ENCODE measurements at regions not wholly inside any gene's neighbourhood (a gene's known extent, or its start where the extent isn't known, plus 50 kb on each side); places are given as distances from the start of the nearest gene placed in this dataset.
"Not testable (repeated sequence)": the region's sequence is repeated elsewhere in the genome, so short reads cannot be mapped to it uniquely, and the experiment has no call there.

DNA sequence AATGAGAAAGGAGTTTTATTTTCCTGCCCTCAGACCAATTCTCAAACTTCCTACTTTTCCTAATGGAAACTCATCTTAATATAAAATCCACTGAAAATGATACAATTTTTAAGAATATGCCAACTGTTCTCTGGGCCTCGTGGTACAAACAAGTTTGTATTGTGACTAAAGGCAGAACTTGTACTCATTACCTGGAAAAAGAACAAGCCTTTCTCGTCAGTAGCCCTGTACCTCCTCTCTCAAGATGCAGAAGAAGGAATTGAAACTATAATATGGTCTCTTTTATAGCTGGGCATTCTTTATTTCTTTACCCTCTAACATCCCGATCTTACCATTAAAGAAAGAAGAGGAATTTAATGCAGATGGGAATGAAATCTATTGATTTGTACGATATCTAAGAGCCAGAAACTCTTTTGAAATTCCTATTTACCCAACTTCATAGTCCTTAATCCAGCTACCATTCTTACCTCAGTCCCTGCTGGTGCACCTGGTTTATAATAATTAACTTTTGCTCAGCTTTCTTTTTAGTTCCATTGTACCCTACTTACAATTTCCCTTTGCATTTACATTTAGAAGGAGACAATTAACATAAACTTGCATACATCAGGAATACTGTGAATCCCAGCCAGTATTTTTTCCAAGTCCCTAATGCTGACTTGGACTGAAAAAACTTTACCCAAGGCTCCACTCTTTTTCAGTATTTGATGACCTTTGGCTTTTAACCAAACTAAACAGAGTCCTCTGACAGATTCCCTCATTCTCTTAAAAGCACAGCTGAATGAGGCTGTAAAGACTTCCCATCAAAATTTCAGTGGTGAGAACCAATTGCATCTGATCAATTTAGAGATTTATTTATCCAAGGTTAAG is 1162.4 kb downstream of the BRINP3 start:
- H3K4me1 ChIP-seq (ENCODE audit: control insufficient read depth in 5 of 5, insufficient read depth in 5 of 5, low read length in 5 of 5), result peaks cover 0 to 4% (median 0%) of the 10 kb centered on the region in 5 donors
- 75 to 79% methylated on average over 4 of the region's 4 CpGs for WGBS, 2 donors

DNA sequence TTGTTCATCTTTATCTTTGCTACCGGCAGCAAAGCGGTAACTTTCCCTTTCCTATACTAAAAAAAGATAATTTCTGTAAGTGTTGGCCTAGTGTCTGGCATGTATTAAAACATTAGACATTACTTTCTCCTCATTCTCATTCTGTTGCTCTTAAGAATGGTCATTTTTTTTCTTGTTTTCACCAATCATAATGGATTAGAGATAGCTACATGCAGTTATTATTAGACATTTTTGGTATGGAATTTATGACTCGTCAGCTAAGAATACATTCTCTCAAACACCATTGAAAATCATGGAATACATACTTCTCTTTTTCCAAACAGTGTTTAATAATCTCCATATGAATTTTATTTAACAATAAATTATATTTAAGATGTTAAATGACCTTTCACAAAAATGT is 1154.6 kb downstream of the BRINP3 start:
- no peak for ATAC-seq (ENCODE audit: insufficient read depth, low FRiP score)
- WGBS, 2 donors, result 84 to 86% methylated on average over 3 of the region's 3 CpGs

More for the DNA sequence above, 1162.4 kb downstream of the BRINP3 start:
- Histone ChIP-seq H3K9ac (ENCODE audit: insufficient read depth in 1 of 2, low read length in 2 of 2) (no peak overlapping the region), H3K4me3 (no peak overlapping the region), H3K36me3 (ENCODE audit: control insufficient read depth in 4 of 4, insufficient read depth in 4 of 4, low read length in 4 of 4) (no peaks in the 10 kb centered on the region), H3K9me3 (ENCODE audit: control insufficient read depth in 4 of 4, insufficient read depth in 3 of 4, low read length in 3 of 4) (no peaks in the 10 kb centered on the region), H3K27ac (ENCODE audit: low read depth in 1 of 2, low read length in 1 of 2) (no peak overlapping the region), H3K27me3 (ENCODE audit: control insufficient read depth in 3 of 3, insufficient read depth in 3 of 3, low read length in 2 of 3) (no peaks in the 10 kb centered on the region)
- ATAC-seq (ENCODE audit: insufficient read depth, low FRiP score) (no peak), DNase-seq (no peak)
- no peak for TF ChIP-seq CTCF (IDR thresholded peaks at IDR 0.05; ENCODE audit: control extremely low read depth, extremely low read depth)

DNA sequence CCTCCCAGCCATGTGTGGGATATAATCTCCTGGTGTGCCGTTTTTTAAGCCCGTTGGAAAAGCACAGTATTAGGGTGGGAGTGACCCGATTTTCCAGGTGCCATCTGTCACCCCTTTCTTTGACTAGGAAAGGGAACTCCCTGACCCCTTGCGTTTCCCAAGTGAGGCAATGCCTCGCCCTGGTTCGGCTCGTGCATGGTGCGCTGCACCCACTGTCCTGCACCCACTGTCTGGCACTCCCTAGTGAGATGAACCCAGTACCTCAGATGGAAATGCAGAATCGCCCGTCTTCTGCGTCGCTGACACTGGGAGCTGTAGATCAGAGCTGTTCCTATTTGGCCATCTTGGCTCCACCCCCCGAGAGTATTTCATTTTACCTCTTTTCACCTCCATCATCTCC is 1146.6 kb downstream of the BRINP3 start:
- 79% methylated on average over 12 to 13 of the region's 13 CpGs for WGBS, 2 donors
- not testable (repeated sequence) for H3K4me1 ChIP-seq (ENCODE audit: control insufficient read depth in 5 of 5, insufficient read depth in 5 of 5, low read length in 5 of 5); H3K27ac ChIP-seq (ENCODE audit: low read depth in 1 of 2, low read length in 1 of 2); H3K36me3 ChIP-seq (ENCODE audit: control insufficient read depth in 4 of 4, insufficient read depth in 4 of 4, low read length in 4 of 4); H3K4me3 ChIP-seq; H3K27me3 ChIP-seq (ENCODE audit: control insufficient read depth in 3 of 3, insufficient read depth in 3 of 3, low read length in 2 of 3); H3K9me3 ChIP-seq (ENCODE audit: control insufficient read depth in 4 of 4, insufficient read depth in 3 of 4, low read length in 3 of 4); H3K9ac ChIP-seq (ENCODE audit: insufficient read depth in 1 of 2, low read length in 2 of 2); ATAC-seq (ENCODE audit: insufficient read depth, low FRiP score); DNase-seq

More for the DNA sequence above, 1154.6 kb downstream of the BRINP3 start:
- Histone ChIP-seq H3K4me1 (ENCODE audit: control insufficient read depth in 5 of 5, insufficient read depth in 5 of 5, low read length in 5 of 5) (no peaks in the 10 kb centered on the region), H3K9ac (ENCODE audit: insufficient read depth in 1 of 2, low read length in 2 of 2) (no peak overlapping the region), H3K27ac (ENCODE audit: low read depth in 1 of 2, low read length in 1 of 2) (no peak overlapping the region), H3K4me3 (no peak overlapping the region), H3K9me3 (ENCODE audit: control insufficient read depth in 4 of 4, insufficient read depth in 3 of 4, low read length in 3 of 4) (no peaks in the 10 kb centered on the region), H3K36me3 (ENCODE audit: control insufficient read depth in 4 of 4, insufficient read depth in 4 of 4, low read length in 4 of 4) (no peaks in the 10 kb centered on the region), H3K27me3 (ENCODE audit: control insufficient read depth in 3 of 3, insufficient read depth in 3 of 3, low read length in 2 of 3) (no peaks in the 10 kb centered on the region)
- no peak for TF ChIP-seq CTCF (IDR thresholded peaks at IDR 0.05; ENCODE audit: control extremely low read depth, extremely low read depth)
- no peak for DNase-seq

DNA sequence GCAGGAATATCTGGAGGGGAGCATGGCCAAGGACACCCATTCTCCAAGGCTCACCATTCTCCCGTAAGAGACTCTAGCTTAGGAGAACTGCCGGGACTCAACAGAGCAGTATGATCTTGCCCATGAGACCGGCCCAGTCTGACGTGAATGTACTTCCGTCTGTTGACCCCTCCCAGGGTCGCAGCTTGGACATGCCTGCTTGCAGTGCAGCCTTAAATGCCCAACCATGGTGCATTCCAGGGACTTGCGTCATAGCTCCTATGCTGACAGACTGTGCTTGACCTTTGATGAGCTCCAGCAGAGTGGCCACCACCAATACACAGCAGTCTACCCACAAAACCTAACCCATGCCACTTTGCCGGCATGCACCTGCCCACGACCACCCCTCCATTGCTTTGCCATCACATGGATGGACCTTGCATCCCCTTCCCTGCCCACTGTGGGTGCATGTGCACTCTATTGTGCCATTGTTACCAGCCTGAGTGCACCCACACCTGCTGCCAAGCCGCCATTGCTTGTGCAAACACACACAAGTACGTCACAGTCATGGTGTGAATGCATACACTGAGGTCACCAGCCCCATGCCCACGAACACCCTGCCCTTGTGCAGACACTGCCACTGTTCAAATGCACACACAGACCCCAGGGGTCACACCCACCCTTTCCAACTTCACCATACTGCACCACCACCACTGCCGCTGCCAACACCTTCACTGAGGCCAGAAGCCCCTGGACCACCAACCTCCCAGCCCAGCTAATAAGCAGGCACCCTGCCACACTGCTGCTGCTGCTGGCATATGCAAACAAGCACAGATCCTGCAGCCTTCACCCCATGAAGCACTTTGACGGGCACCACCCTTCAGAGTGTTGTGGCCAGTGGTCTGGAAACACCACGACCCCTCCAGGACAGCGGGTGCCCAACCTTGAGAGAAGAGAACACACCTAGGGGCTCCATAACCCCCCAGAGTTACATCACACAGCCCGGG is 1141.3 kb downstream of the BRINP3 start:
- Histone ChIP-seq H3K27ac (ENCODE audit: low read depth in 1 of 2, low read length in 1 of 2) (no peak overlapping the region), H3K36me3 (ENCODE audit: control insufficient read depth in 4 of 4, insufficient read depth in 4 of 4, low read length in 4 of 4) (no peaks in the 10 kb centered on the region), H3K4me3 (no peak overlapping the region), H3K9ac (ENCODE audit: insufficient read depth in 1 of 2, low read length in 2 of 2) (no peak overlapping the region), H3K4me1 (ENCODE audit: control insufficient read depth in 5 of 5, insufficient read depth in 5 of 5, low read length in 5 of 5) (no peaks in the 10 kb centered on the region), H3K27me3 (ENCODE audit: control insufficient read depth in 3 of 3, insufficient read depth in 3 of 3, low read length in 2 of 3) (no peaks in the 10 kb centered on the region), H3K9me3 (ENCODE audit: control insufficient read depth in 4 of 4, insufficient read depth in 3 of 4, low read length in 3 of 4) (peaks cover 0 to 4% (median 2%) of the 10 kb centered on the region in 4 donors)
- DNase-seq (peak in 1 of 3 donors; percentile 10), ATAC-seq (ENCODE audit: insufficient read depth, low FRiP score) (no peak)
- TF ChIP-seq CTCF (IDR thresholded peaks at IDR 0.05; ENCODE audit: control extremely low read depth, extremely low read depth), result no peak
- 93% methylated on average over 17 of the region's 17 CpGs for WGBS, 2 donors
